Body of pancreas (tissue), 4 donors: ENCODE measurements at regions not wholly inside any gene's neighbourhood (a gene's known extent, or its start where the extent isn't known, plus 50 kb on each side); places are given as distances from the start of the nearest gene placed in this dataset.
A peak's percentile ranks its signal among the peaks of the same experiment; 100 is the strongest.
"Not testable (repeated sequence)": the region's sequence is repeated elsewhere in the genome, so short reads cannot be mapped to it uniquely, and the experiment has no call there.

Experiments used
- ATAC-seq: fragments of 150-250 bp; one replicate; pipeline ENCODE4 v1.9.1; 2016
- DNase-seq, 4 donors: peaks; one replicate each; pipeline ENCODE4 v3.0.0-alpha.2; 2019
- H3K27ac ChIP-seq, 4 donors: fragments of 200-600 bp; sonication (generic); 1 replicate in 3 of 4; 2 replicates in 1 of 4; pipeline versions ENCODE4 v1.5.1 to v1.6.1; 2016 to 2019; ENCODE audit warnings: mild to moderate bottlenecking in 1 of 4, mixed read lengths in 1 of 4, moderate library complexity in 1 of 4
- H3K27me3 ChIP-seq, 2 donors: fragments of 200-600 bp; sonication (generic); one replicate each; pipeline ENCODE4 v1.6.0; 2016; ENCODE audit warnings: mild to moderate bottlenecking in 1 of 2
- H3K36me3 ChIP-seq, 2 donors: fragments of 200-600 bp; sonication (generic); replicated peaks in 1 of 2; 2 replicates each; pipeline ENCODE4 v1.5.1; 2016; ENCODE audit warnings: low read depth in 2 of 2; ENCODE audit not compliant: insufficient read depth in 1 of 2
- H3K4me1 ChIP-seq: fragments of 200-600 bp; sonication (generic); one replicate; pipeline ENCODE4 v1.6.0; 2016
- H3K4me3 ChIP-seq, 2 donors: fragments of 200-600 bp; sonication (generic); 1 replicate in 1 of 2; 2 replicates in 1 of 2; pipeline ENCODE4 v1.5.1; 2016 to 2019
- H3K9me3 ChIP-seq, 3 donors: fragments of 200-600 bp; sonication (generic); 1 replicate in 2 of 3; 2 replicates in 1 of 3; pipeline ENCODE4 v1.5.1; 2016
- POLR2A ChIP-seq, 3 donors: fragments of 450-650 bp; IDR thresholded peaks; one replicate each; pipeline ENCODE4 v1.6.1; 2016; ENCODE audit warnings: antibody characterized with exemption in 3 of 3, mild to moderate bottlenecking in 2 of 3
- WGBS, 2 donors: methylation state at CpG; one replicate each; pipeline ENCODE4 v1.1.5; 2017; 5-methylcytosine and 5-hydroxymethylcytosine counted together
- intact Hi-C: fragments of 100-400 bp; cut with DNase I; formaldehyde crosslinking; loops from one replicate; pipeline ENCODE4 v1.15.1; 2023
- TF ChIP-seq, protein P1 (sequence below), 7 experiments: fragments of 450-650 bp in 4 of 7; fragments of 200-600 bp in 3 of 7; sonication (generic) in 3 of 7; IDR thresholded peaks; one replicate each; pipeline ENCODE4 v1.5.1; 2016 to 2019; ENCODE audit warnings: antibody characterized with exemption in 7 of 7

DNA sequence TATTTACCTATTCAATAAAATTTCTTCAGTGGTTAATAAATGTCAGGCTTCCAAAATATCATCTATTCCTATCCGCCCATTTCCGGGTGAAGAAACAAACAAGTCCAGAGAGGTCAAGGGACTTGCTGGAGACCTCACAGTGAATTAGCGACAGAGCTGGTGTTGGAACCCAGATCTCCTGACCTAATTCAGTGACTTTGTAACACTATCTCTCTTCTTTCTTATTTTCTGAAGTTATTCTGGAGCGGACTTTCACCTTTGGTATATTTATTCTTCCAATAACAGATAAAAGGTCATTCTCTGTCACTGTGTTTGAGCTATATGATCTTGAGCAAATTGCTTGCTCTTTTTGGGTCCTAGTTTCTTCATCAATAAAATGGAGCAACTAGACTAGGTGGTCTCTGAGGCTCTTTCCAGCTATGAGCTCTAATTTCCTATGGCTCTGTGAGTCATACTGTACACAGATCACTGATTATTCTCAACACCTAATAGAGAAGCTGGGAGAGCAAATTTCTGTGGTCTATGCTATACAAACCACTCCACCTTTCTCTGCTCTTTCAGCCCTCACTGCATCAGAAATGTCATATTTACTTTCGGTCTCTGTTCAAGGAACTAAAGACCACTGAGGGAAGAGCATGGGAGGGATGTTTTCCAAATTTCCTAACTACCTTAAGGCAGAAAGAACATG lies 113.2 kb upstream of the IGSF1 start:
- Histone ChIP-seq H3K36me3 (no peaks in the 10 kb centered on the region), H3K27ac (no peak overlapping the region), H3K9me3 (no peaks in the 10 kb centered on the region), H3K4me1 (no peaks in the 10 kb centered on the region), H3K4me3 (no peak overlapping the region), H3K27me3 (no peaks in the 10 kb centered on the region)
- TF ChIP-seq POLR2A (IDR thresholded peaks at IDR 0.05) = no peak
- TF ChIP-seq, protein P1, sequence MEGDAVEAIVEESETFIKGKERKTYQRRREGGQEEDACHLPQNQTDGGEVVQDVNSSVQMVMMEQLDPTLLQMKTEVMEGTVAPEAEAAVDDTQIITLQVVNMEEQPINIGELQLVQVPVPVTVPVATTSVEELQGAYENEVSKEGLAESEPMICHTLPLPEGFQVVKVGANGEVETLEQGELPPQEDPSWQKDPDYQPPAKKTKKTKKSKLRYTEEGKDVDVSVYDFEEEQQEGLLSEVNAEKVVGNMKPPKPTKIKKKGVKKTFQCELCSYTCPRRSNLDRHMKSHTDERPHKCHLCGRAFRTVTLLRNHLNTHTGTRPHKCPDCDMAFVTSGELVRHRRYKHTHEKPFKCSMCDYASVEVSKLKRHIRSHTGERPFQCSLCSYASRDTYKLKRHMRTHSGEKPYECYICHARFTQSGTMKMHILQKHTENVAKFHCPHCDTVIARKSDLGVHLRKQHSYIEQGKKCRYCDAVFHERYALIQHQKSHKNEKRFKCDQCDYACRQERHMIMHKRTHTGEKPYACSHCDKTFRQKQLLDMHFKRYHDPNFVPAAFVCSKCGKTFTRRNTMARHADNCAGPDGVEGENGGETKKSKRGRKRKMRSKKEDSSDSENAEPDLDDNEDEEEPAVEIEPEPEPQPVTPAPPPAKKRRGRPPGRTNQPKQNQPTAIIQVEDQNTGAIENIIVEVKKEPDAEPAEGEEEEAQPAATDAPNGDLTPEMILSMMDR (IDR thresholded peaks at IDR 0.05) = no peak
- intact Hi-C loops = no loop called here
- ATAC-seq (no peak), DNase-seq (no peak)
- 39 to 40% methylated on average over 5 of the region's 5 CpGs for WGBS, 2 donors

DNA sequence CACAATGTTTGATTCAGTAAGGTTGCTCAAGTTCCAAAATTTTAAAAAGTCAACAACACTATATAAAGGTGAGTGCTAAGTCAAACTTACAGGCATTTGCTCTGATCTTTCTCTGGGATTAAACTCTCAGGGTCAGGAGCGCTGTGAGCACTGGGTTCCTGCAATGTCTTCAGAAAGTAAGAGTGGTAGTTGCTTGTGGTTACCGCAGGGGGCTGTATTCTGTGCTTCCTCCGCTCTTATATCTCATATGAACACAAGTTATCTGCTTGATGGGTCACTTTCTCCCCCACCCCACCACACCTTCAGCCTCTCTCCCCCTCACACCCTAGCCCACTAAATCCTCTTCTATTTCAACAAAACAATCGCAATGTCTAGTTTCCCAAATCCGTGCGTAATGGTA lies 116.4 kb upstream of the IGSF1 start:
- Histone ChIP-seq H3K4me3 (no peak overlapping the region), H3K36me3 (no peaks in the 10 kb centered on the region), H3K4me1 (no peaks in the 10 kb centered on the region), H3K9me3 (no peaks in the 10 kb centered on the region), H3K27me3 (no peaks in the 10 kb centered on the region), H3K27ac (no peak overlapping the region)
- intact Hi-C loops = no loop called here
- 68 to 71% methylated on average over 6 of the region's 6 CpGs for WGBS, 2 donors
- no peak for TF ChIP-seq POLR2A (IDR thresholded peaks at IDR 0.05)
- TF ChIP-seq, protein P1 (IDR thresholded peaks at IDR 0.05) = no peak
- ATAC-seq (no peak), DNase-seq (no peak)

DNA sequence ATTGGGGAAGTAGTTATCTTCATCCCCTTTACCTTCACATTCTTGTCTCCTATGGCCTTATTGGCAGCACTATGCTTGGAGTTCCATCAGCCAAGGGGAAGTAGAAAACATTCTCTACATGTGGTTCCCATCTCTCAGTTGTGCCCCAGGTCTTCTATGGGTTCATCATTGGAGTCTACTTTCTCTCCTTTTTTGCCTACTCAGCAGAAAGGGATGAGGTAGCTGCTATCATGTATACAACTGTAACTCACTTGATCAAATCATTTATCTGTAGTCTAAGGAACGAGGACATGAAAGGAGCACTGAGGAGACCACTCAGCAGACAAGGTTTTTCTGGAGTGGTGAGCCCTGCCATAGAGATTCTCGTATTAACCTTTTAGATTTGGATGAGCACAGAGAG lies 119.0 kb upstream of the OR13H1 start:
- DNase-seq = no peak
- TF ChIP-seq, protein P1 (IDR thresholded peaks at IDR 0.05) = no peak
- TF ChIP-seq POLR2A (IDR thresholded peaks at IDR 0.05) = no peak
- H3K4me1 ChIP-seq = no peaks in the 10 kb centered on the region
- WGBS, 2 donors = 40% methylated on average over 2 of the region's 2 CpGs
- intact Hi-C loops = no loop called here
- no peak for ATAC-seq
- H3K27me3 ChIP-seq = no peaks in the 10 kb centered on the region
- H3K9me3 ChIP-seq = no peaks in the 10 kb centered on the region
- H3K36me3 ChIP-seq = no peaks in the 10 kb centered on the region
- no peak overlapping the region for H3K27ac ChIP-seq
- H3K4me3 ChIP-seq = no peak overlapping the region

DNA sequence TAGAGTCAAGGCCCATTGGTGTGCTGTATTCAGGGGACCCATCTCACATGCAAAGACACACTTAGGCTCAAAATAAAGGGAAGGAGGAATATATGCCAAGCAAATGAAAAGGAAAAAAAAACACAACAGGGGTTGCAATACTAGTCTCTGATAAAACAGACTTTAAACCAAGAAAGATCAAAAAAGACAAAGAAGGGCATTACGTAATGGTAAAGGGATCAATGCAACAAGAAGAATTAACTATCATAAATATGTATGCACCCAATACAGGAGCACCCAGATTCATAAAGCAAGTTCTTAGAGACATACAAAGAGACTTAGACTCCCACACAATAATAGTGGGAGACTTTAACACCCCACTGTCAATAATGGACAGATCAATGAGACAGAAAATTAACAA lies 113.4 kb upstream of the OR13H1 start:
- H3K4me3 ChIP-seq, H3K4me1 ChIP-seq, H3K36me3 ChIP-seq, H3K27me3 ChIP-seq, ATAC-seq, DNase-seq, intact Hi-C loops, H3K9me3 ChIP-seq, H3K27ac ChIP-seq: not testable (repeated sequence)
- WGBS, 2 donors = 67 to 82% methylated on average over 1 of the region's 1 CpG

DNA sequence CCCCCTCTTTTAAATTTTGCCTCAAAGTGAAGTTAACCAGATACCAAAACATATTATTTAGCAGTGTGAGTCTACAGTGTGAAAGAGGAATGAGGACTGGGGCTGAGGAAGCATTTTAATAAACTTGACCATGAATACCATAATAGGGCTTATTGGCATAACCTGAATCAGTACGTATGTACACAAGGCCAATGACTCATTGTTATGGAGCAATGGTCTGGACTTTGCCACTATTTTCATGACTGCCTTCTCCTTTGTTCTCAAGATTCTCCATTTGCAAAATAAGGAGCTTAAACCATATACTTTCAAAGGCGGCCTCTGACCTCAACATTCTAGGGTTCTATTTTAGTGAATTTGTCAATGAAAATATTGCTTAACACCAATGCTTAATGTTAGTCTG lies 102.8 kb upstream of the OR13H1 start:
- TF ChIP-seq, protein P1 (IDR thresholded peaks at IDR 0.05) = no peak
- no peak for TF ChIP-seq POLR2A (IDR thresholded peaks at IDR 0.05)
- H3K27ac ChIP-seq = no peak overlapping the region
- ATAC-seq = no peak
- intact Hi-C loops = no loop called here
- H3K36me3 ChIP-seq = no peaks in the 10 kb centered on the region
- peak in 2 of 4 donors; percentile 5 to 17 for DNase-seq
- no peak overlapping the region for H3K4me3 ChIP-seq
- 44 to 47% methylated on average over 2 of the region's 2 CpGs for WGBS, 2 donors
- no peaks in the 10 kb centered on the region for H3K4me1 ChIP-seq
- H3K9me3 ChIP-seq = no peaks in the 10 kb centered on the region
- no peaks in the 10 kb centered on the region for H3K27me3 ChIP-seq
